H1 (cell line): ENCODE measurements at regions not wholly inside any gene's neighbourhood (a gene's known extent, or its start where the extent isn't known, plus 50 kb on each side); places are given as distances from the start of the nearest gene placed in this dataset.

ENCODE experiments used
- CTCF ChIA-PET: fragments of 300-600 bp; sonication (Branson Sonifier 250); formaldehyde crosslinking; loops from one replicate; lab custom pipeline; 2021; ENCODE audit not compliant: partially characterized antibody; lab: Charles Lee
- POLR2A ChIA-PET: fragments of 300-600 bp; sonication (Branson Sonifier 250); formaldehyde crosslinking; loops from one replicate; lab custom pipeline; 2021; ENCODE audit warnings: inconsistent platforms; ENCODE audit not compliant: partially characterized antibody; lab: Charles Lee
- DNase-seq, 2 experiments: peaks; one replicate each; pipeline versions ENCODE4 v3.0.0 to v3.0.0-alpha.2; 2010 to 2022; ENCODE audit warnings: low spot score in 2 of 2, low read depth in 1 of 2, mixed read lengths in 1 of 2
- FAIRE-seq: peaks from 2 replicates; lab custom pipeline; 2011; peaks lifted over from hg19 to GRCh38; lab: Jason Lieb, UNC
- H2AFZ ChIP-seq: 2 replicates; pipeline ENCODE4 v1.8.1; 2012; ENCODE audit warnings: low read length, inconsistent platforms
- H2AK5ac ChIP-seq: 2 replicates; pipeline ENCODE4 v1.6.1; 2013; ENCODE audit warnings: low read depth, low read length
- H2BK120ac ChIP-seq: replicated peaks from 2 replicates; pipeline ENCODE3; 2013; ENCODE audit warnings: low read depth, low read length, inconsistent platforms
- H2BK12ac ChIP-seq: 2 replicates; pipeline ENCODE4 v1.6.1; 2013; ENCODE audit warnings: low read depth, low read length
- H2BK15ac ChIP-seq: 2 replicates; pipeline ENCODE4 v1.6.1; 2013; ENCODE audit warnings: low read length
- H2BK20ac ChIP-seq: 2 replicates; pipeline ENCODE4 v1.6.1; 2013; ENCODE audit warnings: low read length
- H2BK5ac ChIP-seq: 2 replicates; pipeline ENCODE4 v1.6.1; 2013; ENCODE audit warnings: low read depth, low read length
- H3K14ac ChIP-seq: 2 replicates; pipeline ENCODE4 v1.6.1; 2013; ENCODE audit warnings: inconsistent platforms; ENCODE audit not compliant: insufficient read length
- H3K18ac ChIP-seq: 2 replicates; pipeline ENCODE4 v1.6.1; 2013; ENCODE audit warnings: low read length; ENCODE audit errors: extremely low read depth
- H3K23ac ChIP-seq: 2 replicates; pipeline ENCODE4 v1.6.1; 2013; ENCODE audit warnings: inconsistent platforms; ENCODE audit not compliant: insufficient read length
- H3K23me2 ChIP-seq: 2 replicates; pipeline ENCODE4 v1.6.1; 2013; ENCODE audit warnings: low read depth, low read length
- H3K27ac ChIP-seq: 2 replicates; pipeline ENCODE4 v1.6.1; 2011; ENCODE audit warnings: low read depth, low read length, inconsistent platforms
- H3K27me3 ChIP-seq, 4 experiments: replicated peaks in 1 of 4; 1 replicate in 1 of 4; 2 replicates in 3 of 4; pipeline versions ENCODE4 v1.6.1 to v1.8.1; 2011 to 2013; ENCODE audit warnings: low read length in 3 of 4, mild to moderate bottlenecking in 3 of 4, inconsistent platforms in 2 of 4, mixed read lengths in 2 of 4, moderate library complexity in 1 of 4; ENCODE audit not compliant: control insufficient read depth in 3 of 4, insufficient read depth in 3 of 4; ENCODE audit errors: extremely low read depth in 1 of 4
- H3K36me3 ChIP-seq, 4 experiments: 2 replicates each; pipeline versions ENCODE4 v1.6.1 to v1.8.1; 2011 to 2013; ENCODE audit warnings: mild to moderate bottlenecking in 4 of 4, low read length in 3 of 4, moderate library complexity in 2 of 4, control low read depth in 1 of 4, inconsistent platforms in 1 of 4; ENCODE audit not compliant: insufficient read depth in 4 of 4, control insufficient read depth in 2 of 4
- H3K4ac ChIP-seq: replicated peaks from 2 replicates; pipeline ENCODE3; 2013; ENCODE audit warnings: low read length, low read depth, mixed read lengths, inconsistent platforms; ENCODE audit not compliant: insufficient read length
- H3K4me1 ChIP-seq, 4 experiments: replicated peaks in 1 of 4; 1 replicate in 1 of 4; 2 replicates in 3 of 4; pipeline versions ENCODE4 v1.6.1 to v1.8.1; 2011 to 2013; ENCODE audit warnings: low read length in 3 of 4, inconsistent platforms in 2 of 4, mixed read lengths in 1 of 4; ENCODE audit not compliant: insufficient read depth in 4 of 4, control insufficient read depth in 3 of 4
- H3K4me2 ChIP-seq, 2 experiments: 2 replicates each; pipeline versions ENCODE4 v1.6.1 to v1.8.1; 2011 to 2013; ENCODE audit warnings: low read depth in 2 of 2, low read length in 2 of 2, control low read depth in 1 of 2, inconsistent platforms in 1 of 2, mild to moderate bottlenecking in 1 of 2; ENCODE audit not compliant: insufficient read depth in 1 of 2
- H3K4me3 ChIP-seq, 4 experiments: fragments of 200-600, 300-600 bp in 1 of 4; sonication (generic), shearing (Covaris generic), sonication (Bioruptor Twin) in 1 of 4; 2 replicates each; pipeline versions ENCODE4 v1.5.1 to v1.8.1; 2011 to 2016; ENCODE audit warnings: low read length in 4 of 4, low read depth in 3 of 4, control low read depth in 2 of 4, inconsistent platforms in 2 of 4, mild to moderate bottlenecking in 2 of 4, mixed read lengths in 1 of 4, moderate library complexity in 1 of 4; ENCODE audit not compliant: insufficient read depth in 2 of 4; ENCODE audit errors: extremely low read depth in 1 of 4
- H3K56ac ChIP-seq: replicated peaks from 2 replicates; pipeline ENCODE3; 2013; ENCODE audit warnings: low read depth, mild to moderate bottlenecking, mixed read lengths, low read length, inconsistent platforms; ENCODE audit not compliant: insufficient read length
- H3K79me1 ChIP-seq: 2 replicates; pipeline ENCODE4 v1.6.1; 2013; ENCODE audit warnings: low read depth, low read length, control low read depth
- H3K79me2 ChIP-seq, 2 experiments: 2 replicates each; pipeline versions ENCODE4 v1.6.1 to v1.8.1; 2012 to 2013; ENCODE audit warnings: low read length in 2 of 2, mild to moderate bottlenecking in 2 of 2, inconsistent platforms in 1 of 2; ENCODE audit not compliant: insufficient read depth in 2 of 2, control insufficient read depth in 1 of 2
- H3K9ac ChIP-seq, 4 experiments: replicated peaks in 1 of 4; 1 replicate in 1 of 4; 2 replicates in 3 of 4; pipeline versions ENCODE4 v1.6.1 to v1.8.1; 2011 to 2013; ENCODE audit warnings: low read depth in 3 of 4, low read length in 3 of 4, control low read depth in 2 of 4, mild to moderate bottlenecking in 2 of 4, moderate library complexity in 2 of 4, inconsistent platforms in 1 of 4; ENCODE audit errors: extremely low read depth in 1 of 4
- H3K9me3 ChIP-seq, 2 experiments: 2 replicates each; pipeline versions ENCODE4 v1.6.1 to v1.8.1; 2012 to 2013; ENCODE audit warnings: mild to moderate bottlenecking in 2 of 2, moderate library complexity in 2 of 2, control low read depth in 1 of 2, inconsistent platforms in 1 of 2, low read depth in 1 of 2, low read length in 1 of 2, mixed read lengths in 1 of 2; ENCODE audit not compliant: insufficient read depth in 2 of 2
- H4K20me1 ChIP-seq, 2 experiments: replicated peaks in 1 of 2; 2 replicates each; pipeline versions ENCODE3 to v1.8.1; 2011 to 2013; ENCODE audit warnings: inconsistent platforms in 2 of 2, low read length in 2 of 2, mild to moderate bottlenecking in 1 of 2; ENCODE audit not compliant: insufficient read depth in 2 of 2, control insufficient read depth in 1 of 2
- H4K5ac ChIP-seq: 2 replicates; pipeline ENCODE4 v1.6.1; 2013; ENCODE audit warnings: low read length, low read depth, mixed read lengths, inconsistent platforms; ENCODE audit not compliant: insufficient read length
- H4K8ac ChIP-seq: 2 replicates; pipeline ENCODE4 v1.8.0; 2013; ENCODE audit warnings: mild to moderate bottlenecking, moderate library complexity, low read length, inconsistent platforms; ENCODE audit not compliant: insufficient read depth; ENCODE audit errors: extremely low read depth
- H4K91ac ChIP-seq: replicated peaks from 2 replicates; pipeline ENCODE3; 2013; ENCODE audit warnings: low read length, mixed read lengths, inconsistent platforms; ENCODE audit not compliant: insufficient read length
- BACH1 ChIP-seq: IDR thresholded peaks from 2 replicates; pipeline ENCODE4 v1.6.1; 2012; ENCODE audit warnings: low read length, improper control_type of control experiment
- CBX8 ChIP-seq: fragments of 300-800, 300-1000 bp; sonication (generic); IDR thresholded peaks from 2 replicates; pipeline ENCODE4 v1.7.1; 2016; ENCODE audit warnings: low read depth, low read length, borderline replicate concordance
- E2F6 ChIP-seq: IDR thresholded peaks from 2 replicates; pipeline ENCODE4 v1.6.1; 2012; ENCODE audit warnings: inconsistent platforms
- EP300 ChIP-seq, 2 experiments: IDR thresholded peaks; 1 replicate in 1 of 2; 2 replicates in 1 of 2; pipeline ENCODE4 v1.6.1; 2011 to 2012; ENCODE audit warnings: low read depth in 2 of 2, low read length in 2 of 2, mild to moderate bottlenecking in 2 of 2, borderline replicate concordance in 1 of 2, inconsistent platforms in 1 of 2, moderate library complexity in 1 of 2
- HDAC6 ChIP-seq: IDR thresholded peaks from one replicate; pipeline ENCODE4 v1.7.1; 2012; ENCODE audit warnings: low read depth, mild to moderate bottlenecking, inconsistent platforms, low read length, moderate library complexity
- JUN ChIP-seq: IDR thresholded peaks from 2 replicates; pipeline ENCODE4 v1.6.1; 2011; ENCODE audit warnings: low read depth, mild to moderate bottlenecking, improper control_type of control experiment, low read length
- JUND ChIP-seq: IDR thresholded peaks from 2 replicates; pipeline ENCODE4 v1.6.1; 2011; ENCODE audit warnings: mild to moderate bottlenecking, improper control_type of control experiment, low read length
- MAFK ChIP-seq: IDR thresholded peaks from 2 replicates; pipeline ENCODE4 v1.6.1; 2012; ENCODE audit warnings: low read depth, mild to moderate bottlenecking, improper control_type of control experiment, low read length
- RAD21 ChIP-seq, 2 experiments: IDR thresholded peaks in 1 of 2; conservative IDR thresholded peaks in 1 of 2; 2 replicates each; pipeline ENCODE4 v1.6.1; 2011; ENCODE audit warnings: low read depth in 2 of 2, low read length in 2 of 2, improper control_type of control experiment in 1 of 2, inconsistent platforms in 1 of 2, mild to moderate bottlenecking in 1 of 2, moderate library complexity in 1 of 2
- RFX5 ChIP-seq: IDR thresholded peaks from 2 replicates; pipeline ENCODE4 v1.6.1; 2011; ENCODE audit warnings: low read depth, low read length, improper control_type of control experiment, borderline replicate concordance
- SAP30 ChIP-seq: fragments of 300-600 bp; sonication (generic); IDR thresholded peaks from 2 replicates; pipeline ENCODE4 v1.7.1; 2012; ENCODE audit warnings: low read length, moderate library complexity, mild to moderate bottlenecking, inconsistent platforms; ENCODE audit not compliant: insufficient read depth, insufficient replicate concordance
- USF2 ChIP-seq: IDR thresholded peaks from 2 replicates; pipeline ENCODE4 v1.6.1; 2011; ENCODE audit warnings: low read length, improper control_type of control experiment
- WGBS, 2 experiments: shearing (Covaris generic) in 1 of 2; methylation state at CpG; one replicate each; pipeline versions ENCODE4 v1.1.6 to v1.1.7; 2013 to 2015; ENCODE audit warnings: low lambda C conversion rate in 2 of 2, mixed read lengths in 2 of 2, inconsistent platforms in 1 of 2, low coverage in 1 of 2, missing lambda C conversion rate in 1 of 2; ENCODE audit not compliant: insufficient replicate concordance in 2 of 2, insufficient coverage in 1 of 2, insufficient read length in 1 of 2; ENCODE audit errors: extremely low coverage in 1 of 2, missing lambda C conversion rate in 1 of 2; 5-methylcytosine and 5-hydroxymethylcytosine counted together

- H3K4me1 ChIP-seq = peaks cover 0 to 9% (median 8%) of the 10 kb centered on the region in 4 experiments; a peak in 5 of 7 replicates
- no peaks in the 10 kb centered on the region for H3K23me2 ChIP-seq
- no peak overlapping the region for H2BK5ac ChIP-seq
- no peak overlapping the region for H3K4me3 ChIP-seq
- H3K27ac ChIP-seq = no peak overlapping the region
- POLR2A ChIA-PET = no interaction called here
- no peak overlapping the region for H2AK5ac ChIP-seq
- no peak overlapping the region for H2BK20ac ChIP-seq
- H3K79me1 ChIP-seq = no peaks in the 10 kb centered on the region
- H2BK15ac ChIP-seq = no peak overlapping the region
- no peak for FAIRE-seq
- no peaks in the 10 kb centered on the region for H3K79me2 ChIP-seq
- no peak overlapping the region for H2BK12ac ChIP-seq
- no peak overlapping the region for H2AFZ ChIP-seq
- no peak overlapping the region for H2BK120ac ChIP-seq
- WGBS, 2 experiments = 90% methylated on average over 1 of the region's 1 CpG; no CpG with 5 or more reads in 1 of the 2 experiments
- no peak overlapping the region for H3K4ac ChIP-seq
- DNase-seq = no peak
- no peaks in the 10 kb centered on the region for H4K20me1 ChIP-seq
- H3K36me3 ChIP-seq = no peaks in the 10 kb centered on the region
- no peak overlapping the region for H3K4me2 ChIP-seq
- H3K9me3 ChIP-seq = no peaks in the 10 kb centered on the region
- H3K27me3 ChIP-seq = no peaks in the 10 kb centered on the region; a peak in 1 of 7 replicates
- H4K8ac ChIP-seq = no peak overlapping the region
- H3K14ac ChIP-seq = no peak overlapping the region
- no peak overlapping the region for H3K56ac ChIP-seq
- H4K5ac ChIP-seq = no peak overlapping the region
- H3K9ac ChIP-seq = no peak overlapping the region
- H3K23ac ChIP-seq = no peak overlapping the region
- H4K91ac ChIP-seq = no peak overlapping the region
- CTCF ChIA-PET = interaction anchor here (0.6 to 7.8 kb wide), 9 partner anchors 10 to 219 kb away, joined by 3 to 108 read pairs (median 6); no protein-coding TSS in a partner anchor
- H3K18ac ChIP-seq = no peak overlapping the region
- TF ChIP-seq RAD21 (IDR thresholded peaks at IDR 0.05 in 1 of 2, conservative IDR thresholded peaks at IDR 0.05 in 1 of 2; ENCODE audit: low read depth in 2 of 2, low read length in 2 of 2) (no peak), SAP30 (no peak), RFX5 (no peak), BACH1 (no peak), CBX8 (no peak), EP300 (IDR thresholded peaks at IDR 0.05; ENCODE audit: borderline replicate concordance in 1 of 2, low read depth in 2 of 2, low read length in 2 of 2) (no peak), HDAC6 (no peak), JUND (no peak), MAFK (no peak), JUN (no peak), E2F6 (no peak), USF2 (no peak)
Measured at GRCh38 chr14:61927060-61927459, 164.8 kb downstream of the SNAPC1 start.
